HuH-7 (cell line): ENCODE measurements at regions not wholly inside any gene's neighbourhood (a gene's known extent, or its start where the extent isn't known, plus 50 kb on each side); places are given as distances from the start of the nearest gene placed in this dataset.

ENCODE experiments used
- DNase-seq: peaks from one replicate; pipeline ENCODE4 v3.0.0; 2011; ENCODE audit warnings: low spot score

GRCh38 chr2:126793885-126794613, 104.6 kb upstream of the TEX51 start:
- DNase-seq: no peak

DNA sequence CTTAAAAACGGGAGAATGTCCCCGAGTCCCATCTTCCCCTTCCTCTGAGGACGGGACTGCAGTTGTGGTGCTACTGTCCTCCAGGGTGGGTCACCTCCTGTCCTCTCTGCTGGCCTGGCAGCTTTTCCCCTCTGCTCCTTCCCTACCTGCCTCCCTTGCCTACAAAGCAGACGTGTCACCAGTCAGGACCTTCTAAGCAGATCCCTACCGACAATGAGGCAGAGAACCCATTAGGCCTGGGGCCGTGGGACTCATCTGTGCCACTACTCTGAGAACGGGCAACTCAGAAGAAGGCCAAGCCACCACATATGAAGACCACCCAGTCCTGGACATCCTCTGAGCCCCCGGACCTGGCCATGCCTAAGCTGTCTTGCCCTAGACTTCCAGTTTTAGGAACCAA, 103.0 kb upstream of the TEX51 start:
- DNase-seq: no peak

GRCh38 chr2:126796931-126797621, 101.6 kb upstream of the TEX51 start:
- DNase-seq: no peak

DNA sequence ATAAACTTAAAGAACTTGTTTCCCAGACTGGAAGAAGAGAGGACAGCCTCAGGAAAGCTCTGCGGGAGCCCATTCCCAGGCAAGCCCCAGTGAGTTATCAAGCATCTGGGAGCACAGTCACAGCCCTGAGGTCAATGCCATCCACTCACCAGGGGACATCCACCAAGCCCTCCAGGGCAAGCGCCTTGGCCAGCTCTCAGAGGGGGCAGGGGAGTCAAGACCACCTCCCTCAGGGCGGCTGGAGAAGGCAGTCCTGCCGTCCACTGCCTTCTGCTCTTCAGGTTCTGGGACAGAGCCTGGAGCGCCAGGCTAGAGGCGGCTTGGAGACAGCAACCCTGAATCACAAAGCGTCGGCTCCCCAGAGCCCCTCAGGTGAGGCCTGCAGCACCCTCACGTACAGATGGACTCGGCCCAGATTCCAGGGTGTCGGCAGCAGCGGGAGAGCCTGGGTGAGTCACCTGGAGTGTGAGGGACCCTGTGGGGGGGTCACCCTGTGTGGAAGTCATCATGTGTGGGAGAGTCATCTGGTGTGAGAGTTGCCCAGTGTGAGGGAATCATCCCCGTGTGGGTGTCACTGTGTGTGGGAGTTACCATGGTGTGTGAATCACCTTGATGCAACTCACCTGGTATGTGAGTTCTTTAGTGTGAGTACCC, 100.9 kb upstream of the TEX51 start:
- no peak for DNase-seq

DNA sequence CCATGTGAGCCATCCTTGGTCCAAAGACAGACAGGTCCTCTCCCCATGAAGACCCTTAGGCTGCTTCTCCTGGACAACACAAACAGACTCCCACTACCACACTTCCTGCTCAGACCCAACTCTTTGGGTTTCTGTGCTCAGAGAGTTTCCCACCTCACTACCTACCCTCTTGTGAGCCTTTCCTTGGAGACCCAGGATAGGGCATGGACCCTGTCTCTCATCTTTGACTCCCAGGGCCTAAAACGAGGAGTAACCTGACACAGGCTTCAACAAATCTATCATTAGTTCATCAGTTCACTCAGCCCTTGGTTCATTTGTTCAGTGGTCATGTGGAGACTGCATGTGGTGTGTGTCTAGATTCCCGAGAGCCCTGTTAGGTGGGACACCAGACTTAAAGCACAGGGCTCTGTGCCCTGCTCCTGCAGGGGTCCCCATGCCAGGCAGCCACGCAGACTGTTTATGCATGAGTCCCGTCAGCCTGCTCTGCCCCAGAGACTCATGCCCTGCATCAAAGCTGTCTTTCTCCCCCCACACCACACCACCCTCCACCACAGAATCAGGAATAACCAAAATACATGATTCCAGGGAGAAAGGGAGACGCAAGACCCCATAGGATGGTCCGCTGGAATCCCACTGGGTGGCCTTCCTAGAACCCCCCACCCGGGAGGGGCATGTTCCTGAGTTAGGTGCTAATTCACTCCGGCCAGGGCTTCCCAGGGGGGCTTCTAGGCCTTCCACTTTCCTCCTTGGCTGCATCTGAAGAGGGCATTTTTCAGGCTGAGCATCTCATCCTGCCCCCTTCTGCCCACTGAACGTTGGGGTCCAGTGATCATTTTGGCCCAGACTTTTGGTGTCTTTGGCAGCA, 100.2 kb upstream of the TEX51 start:
- no peak for DNase-seq

DNA sequence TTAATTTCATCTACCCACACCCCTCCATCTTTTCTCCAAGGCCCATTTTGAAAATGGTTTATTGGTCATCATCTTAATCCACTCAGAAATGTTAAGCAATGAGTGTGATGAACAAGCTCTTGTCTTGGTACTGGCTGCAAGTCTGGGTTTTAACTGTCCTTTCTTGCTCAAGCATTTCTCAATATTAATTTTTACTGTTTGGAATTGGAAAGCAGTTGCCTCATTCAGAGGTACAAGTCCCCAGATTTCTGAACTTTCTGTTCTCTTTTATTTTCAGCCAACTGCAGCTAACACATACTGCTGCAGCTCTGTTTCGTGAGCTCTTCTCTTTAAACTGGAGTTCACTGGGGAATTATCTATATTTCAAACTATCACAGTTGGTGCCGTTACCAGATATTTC, 99.4 kb upstream of the TEX51 start:
- no peak for DNase-seq

- DNase-seq: no peak
Measured at GRCh38 chr2:126801473-126801872, 97.2 kb upstream of the TEX51 start.

- no peak for DNase-seq
Measured at GRCh38 chr2:126802316-126802715, 96.4 kb upstream of the TEX51 start.

GRCh38 chr2:126802774-126803433, 95.8 kb upstream of the TEX51 start:
- no peak for DNase-seq

GRCh38 chr2:126803434-126803775, 95.3 kb upstream of the TEX51 start:
- DNase-seq: no peak

DNA sequence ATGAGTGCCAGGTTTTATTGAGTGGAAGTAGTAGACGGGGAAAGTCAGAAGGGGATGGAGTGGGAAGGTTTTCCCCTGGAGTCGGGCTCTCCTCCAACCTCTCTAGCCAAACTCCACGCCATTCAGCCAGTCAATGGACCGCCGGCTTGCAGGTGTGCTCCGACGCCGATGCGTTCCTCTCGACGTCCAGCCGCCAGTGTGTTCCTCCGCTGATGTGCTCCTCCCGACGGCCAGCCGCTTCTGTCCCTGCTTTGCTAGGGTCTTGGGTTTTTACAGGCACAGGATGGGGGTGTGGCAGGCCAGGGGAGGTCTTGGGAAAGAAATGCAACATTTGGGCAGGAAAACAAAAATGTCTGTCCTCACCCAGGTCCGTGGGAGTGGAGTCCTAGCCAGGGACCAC, 94.3 kb upstream of the TEX51 start:
- DNase-seq: no peak

- no peak for DNase-seq
Measured at GRCh38 chr2:126808929-126809328, 89.8 kb upstream of the TEX51 start.

DNA sequence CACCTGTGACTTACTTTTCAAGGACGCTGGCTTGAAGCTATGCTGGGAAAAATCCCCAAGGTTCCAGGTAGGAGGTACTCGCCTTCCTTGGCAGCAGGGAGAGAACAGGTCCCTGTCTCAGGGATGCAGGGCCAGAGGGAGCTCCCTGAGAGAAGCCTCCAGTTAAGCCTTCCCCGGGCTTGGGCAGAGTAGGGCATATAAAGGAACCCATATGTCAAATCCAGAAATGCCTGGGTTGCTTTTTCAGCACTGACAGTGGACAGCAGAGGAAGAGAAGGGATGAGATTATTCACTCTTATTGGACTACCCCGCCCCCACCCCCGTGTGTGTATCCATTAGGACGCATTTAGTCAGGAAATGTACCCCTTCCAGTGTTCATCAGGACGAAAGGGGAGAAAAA, 89.3 kb upstream of the TEX51 start:
- peak; percentile 13 for DNase-seq

- no peak for DNase-seq
Measured at GRCh38 chr2:126810001-126810400, 88.7 kb upstream of the TEX51 start.

GRCh38 chr2:126811101-126811500, 87.6 kb upstream of the TEX51 start:
- no peak for DNase-seq

- DNase-seq: no peak
Measured at GRCh38 chr2:126817172-126817571, 81.5 kb upstream of the TEX51 start.

- no peak for DNase-seq
Measured at GRCh38 chr2:126822115-126822514, 76.6 kb upstream of the TEX51 start.

DNA sequence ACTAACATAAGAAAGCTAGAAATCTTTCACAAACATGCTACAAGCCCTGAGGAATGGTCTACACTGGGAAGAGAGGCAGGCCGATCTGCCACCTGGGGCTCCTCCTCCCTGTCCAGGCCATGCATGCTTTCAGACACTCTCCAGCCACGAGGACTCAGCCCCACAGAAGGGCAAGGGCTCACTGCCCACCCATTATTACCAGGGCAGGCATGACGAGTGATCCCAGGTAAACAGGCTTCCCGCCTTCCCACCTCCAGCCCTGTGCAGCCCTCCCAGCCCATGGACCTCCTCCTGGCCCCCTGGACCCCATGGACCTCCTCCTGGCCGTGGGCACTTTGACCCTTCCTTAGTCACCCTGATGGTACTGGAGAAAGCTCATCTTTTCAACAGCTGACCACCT, 75.8 kb upstream of the TEX51 start:
- no peak for DNase-seq

DNA sequence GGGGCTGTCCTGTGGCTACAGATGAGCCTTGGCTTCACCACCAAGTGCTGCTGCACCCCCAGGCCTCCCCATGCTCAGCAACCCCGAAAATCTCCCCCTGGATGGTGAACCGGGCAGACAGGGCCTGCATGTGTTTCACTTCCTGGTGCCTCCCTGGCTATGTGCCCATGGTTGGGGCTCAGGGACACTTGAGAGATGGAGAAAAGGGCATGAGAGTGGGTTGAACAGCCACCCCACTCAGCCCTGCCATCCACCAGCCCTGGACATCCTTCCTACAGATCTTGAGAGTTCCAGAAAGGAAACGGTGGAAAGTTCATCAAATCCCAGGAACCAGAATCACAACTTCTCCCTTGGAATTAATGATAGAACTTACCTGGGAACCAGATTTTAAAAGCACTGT, 74.7 kb upstream of the TEX51 start:
- DNase-seq: no peak

GRCh38 chr2:126824663-126825062, 74.0 kb upstream of the TEX51 start:
- no peak for DNase-seq

DNA sequence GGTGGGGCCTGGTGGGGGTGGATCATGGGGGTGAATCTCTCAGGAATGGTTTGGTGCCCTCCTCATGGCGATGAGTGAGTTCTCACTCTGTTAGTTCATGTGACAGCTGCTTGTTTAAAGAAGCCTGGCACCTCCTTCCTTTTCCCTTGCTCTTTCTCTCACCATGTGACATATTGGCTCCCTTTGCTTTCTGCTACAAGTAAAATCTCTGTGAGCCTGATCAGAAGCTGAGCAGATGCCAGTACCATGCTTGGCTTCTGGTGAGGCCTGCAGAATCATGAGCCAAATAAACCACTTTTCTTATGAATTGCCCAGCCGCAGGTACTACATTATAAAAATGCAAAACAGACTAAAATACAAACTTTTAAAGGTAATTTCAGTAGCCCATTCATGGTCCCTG, 73.4 kb upstream of the TEX51 start:
- no peak for DNase-seq

DNA sequence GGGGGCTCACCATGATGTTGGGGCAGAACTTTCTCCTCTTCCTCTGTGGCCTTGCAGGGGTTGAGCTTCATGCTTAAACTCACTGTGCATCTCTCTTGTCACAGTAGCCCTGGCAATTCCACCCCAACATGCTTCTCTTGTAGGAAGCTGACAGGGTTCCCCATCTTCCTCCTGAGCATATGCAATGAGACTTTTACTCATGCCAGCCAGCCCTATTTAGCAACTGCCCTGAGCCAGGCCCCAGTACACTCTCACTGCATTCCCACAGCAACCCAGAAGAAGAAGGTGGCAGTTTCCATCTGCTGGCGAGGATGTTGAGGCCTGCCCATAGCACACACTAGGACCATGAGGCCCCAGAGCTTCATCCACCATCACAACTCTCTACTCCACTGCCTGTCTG, 72.2 kb upstream of the TEX51 start:
- DNase-seq: no peak
